Stomach (tissue), 4 donors: ENCODE measurements at regions not wholly inside any gene's neighbourhood (a gene's known extent, or its start where the extent isn't known, plus 50 kb on each side); places are given as distances from the start of the nearest gene placed in this dataset.

Source experiments
- POLR2A ChIP-seq, 4 donors: fragments of 450-650 bp; IDR thresholded peaks; one replicate each; pipeline ENCODE4 v1.6.1; 2016; ENCODE audit warnings: antibody characterized with exemption in 4 of 4, control low read depth in 2 of 4, mild to moderate bottlenecking in 1 of 4, moderate library complexity in 1 of 4
- POLR2AphosphoS5 ChIP-seq, 3 donors: sonication (generic); formaldehyde crosslinking; IDR thresholded peaks; one replicate each; pipeline ENCODE4 v1.6.1; 2016; ENCODE audit warnings: antibody characterized with exemption in 3 of 3
- TF ChIP-seq, protein P1 (sequence below), 7 experiments: fragments of 450-650 bp in 4 of 7; fragments of 200-600 bp in 3 of 7; sonication (generic) in 3 of 7; IDR thresholded peaks; one replicate each; pipeline ENCODE4 v1.5.1; 2016 to 2019; ENCODE audit warnings: antibody characterized with exemption in 7 of 7, control low read depth in 2 of 7, mild to moderate bottlenecking in 1 of 7

DNA sequence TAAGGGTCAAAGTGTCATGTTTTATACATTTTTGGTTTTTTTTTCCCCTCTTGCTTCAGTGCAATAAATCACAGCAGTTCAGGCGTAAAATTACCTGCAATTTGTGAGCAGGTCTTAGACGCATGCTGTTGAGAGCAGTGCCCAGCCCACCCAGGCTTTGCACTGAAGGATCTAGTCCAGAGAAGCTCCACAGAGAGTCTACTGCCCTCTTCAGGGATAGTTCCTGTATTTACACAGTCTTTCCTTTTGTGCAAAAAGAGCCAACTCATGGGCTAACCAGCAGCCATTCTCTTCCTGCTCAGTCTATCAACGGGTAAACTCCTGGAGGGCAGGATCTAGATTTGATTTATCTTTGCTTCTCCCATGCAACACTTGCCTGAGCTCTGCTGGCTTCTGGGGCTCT, 82.2 kb upstream of the NAMPT start:
- TF ChIP-seq, protein P1, sequence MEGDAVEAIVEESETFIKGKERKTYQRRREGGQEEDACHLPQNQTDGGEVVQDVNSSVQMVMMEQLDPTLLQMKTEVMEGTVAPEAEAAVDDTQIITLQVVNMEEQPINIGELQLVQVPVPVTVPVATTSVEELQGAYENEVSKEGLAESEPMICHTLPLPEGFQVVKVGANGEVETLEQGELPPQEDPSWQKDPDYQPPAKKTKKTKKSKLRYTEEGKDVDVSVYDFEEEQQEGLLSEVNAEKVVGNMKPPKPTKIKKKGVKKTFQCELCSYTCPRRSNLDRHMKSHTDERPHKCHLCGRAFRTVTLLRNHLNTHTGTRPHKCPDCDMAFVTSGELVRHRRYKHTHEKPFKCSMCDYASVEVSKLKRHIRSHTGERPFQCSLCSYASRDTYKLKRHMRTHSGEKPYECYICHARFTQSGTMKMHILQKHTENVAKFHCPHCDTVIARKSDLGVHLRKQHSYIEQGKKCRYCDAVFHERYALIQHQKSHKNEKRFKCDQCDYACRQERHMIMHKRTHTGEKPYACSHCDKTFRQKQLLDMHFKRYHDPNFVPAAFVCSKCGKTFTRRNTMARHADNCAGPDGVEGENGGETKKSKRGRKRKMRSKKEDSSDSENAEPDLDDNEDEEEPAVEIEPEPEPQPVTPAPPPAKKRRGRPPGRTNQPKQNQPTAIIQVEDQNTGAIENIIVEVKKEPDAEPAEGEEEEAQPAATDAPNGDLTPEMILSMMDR (IDR thresholded peaks at IDR 0.05) = no peak
- TF ChIP-seq POLR2AphosphoS5 (IDR thresholded peaks at IDR 0.05) (no peak), POLR2A (IDR thresholded peaks at IDR 0.05) (no peak)
